ENCODE measurements at regions not wholly inside any gene's neighbourhood (a gene's known extent, or its start where the extent isn't known, plus 50 kb on each side); places are given as distances from the start of the nearest gene placed in this dataset.

DNA sequence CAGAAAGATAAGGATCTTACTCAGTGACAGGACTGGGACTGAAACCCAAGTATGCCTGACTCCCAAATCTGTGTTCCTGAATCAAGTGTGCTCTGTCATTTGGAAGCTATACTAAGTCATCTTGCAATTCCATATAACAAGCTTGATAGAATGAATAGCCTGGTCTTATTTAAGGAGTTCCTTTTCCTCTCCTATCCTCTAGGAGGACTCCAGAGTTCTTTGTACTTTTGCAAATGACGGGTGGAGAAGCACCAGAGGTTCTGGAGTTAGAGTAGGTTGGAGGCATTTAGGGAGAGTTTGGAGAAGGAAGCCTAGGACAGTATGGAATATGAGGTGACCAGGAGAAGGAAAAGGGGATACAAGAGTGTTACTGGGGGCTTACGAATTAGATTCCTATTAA, 92.9 kb upstream of the RCN1 start:
- no peak for DNase-seq

GRCh38 chr11:31996159-31996881, 94.6 kb upstream of the RCN1 start:
- DNase-seq, result no peak

DNA sequence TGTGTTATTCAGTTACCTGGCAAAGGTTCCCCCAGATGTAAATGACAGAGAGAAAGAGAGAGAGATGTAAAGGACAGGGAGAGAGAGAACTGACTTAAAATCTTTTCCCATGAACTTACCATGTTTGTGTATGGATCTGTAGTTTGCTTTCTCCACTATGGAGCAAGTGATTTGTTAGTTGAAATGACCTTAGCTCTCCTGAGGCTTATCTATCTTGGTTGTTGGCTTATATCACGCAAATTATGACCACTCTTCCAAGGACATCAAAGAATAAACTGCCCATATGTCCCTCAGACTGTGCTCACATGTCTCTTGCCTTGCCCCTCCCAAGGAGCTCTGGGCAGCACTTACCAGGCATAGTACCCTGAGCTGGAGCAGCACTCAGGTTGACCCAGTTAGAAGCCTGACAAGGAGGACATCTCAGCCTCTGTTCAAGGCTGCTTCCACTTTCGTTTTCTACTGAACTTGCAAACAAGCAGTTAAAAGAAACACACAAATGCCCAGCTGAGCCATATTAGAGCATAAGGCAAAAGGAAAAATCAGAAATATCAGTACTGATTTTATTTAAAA, 95.3 kb upstream of the RCN1 start:
- DNase-seq, result no peak

DNA sequence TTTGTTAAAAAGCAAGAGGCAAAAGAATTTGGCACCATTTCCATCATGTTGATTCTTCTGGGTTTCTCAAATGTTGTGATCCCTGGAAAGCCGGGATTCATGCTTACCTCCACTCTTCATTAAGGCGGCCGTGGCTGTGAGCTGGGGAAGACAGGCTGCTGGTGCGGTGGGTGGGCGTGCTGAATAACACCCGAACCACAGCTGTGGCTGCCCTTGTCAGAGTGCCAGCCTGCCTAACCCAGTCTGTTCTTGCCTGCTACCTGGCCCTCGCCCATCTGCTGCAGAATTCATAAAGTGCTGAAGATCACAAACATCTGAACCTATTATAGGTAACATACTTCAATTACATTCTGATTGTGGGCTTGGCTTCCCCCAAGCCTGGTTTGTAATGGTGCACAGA, 95.8 kb upstream of the RCN1 start:
- DNase-seq, result peak; percentile 22

GRCh38 chr11:31987118-31988005, 103.5 kb upstream of the RCN1 start:
- DNase-seq, result no peak

DNA sequence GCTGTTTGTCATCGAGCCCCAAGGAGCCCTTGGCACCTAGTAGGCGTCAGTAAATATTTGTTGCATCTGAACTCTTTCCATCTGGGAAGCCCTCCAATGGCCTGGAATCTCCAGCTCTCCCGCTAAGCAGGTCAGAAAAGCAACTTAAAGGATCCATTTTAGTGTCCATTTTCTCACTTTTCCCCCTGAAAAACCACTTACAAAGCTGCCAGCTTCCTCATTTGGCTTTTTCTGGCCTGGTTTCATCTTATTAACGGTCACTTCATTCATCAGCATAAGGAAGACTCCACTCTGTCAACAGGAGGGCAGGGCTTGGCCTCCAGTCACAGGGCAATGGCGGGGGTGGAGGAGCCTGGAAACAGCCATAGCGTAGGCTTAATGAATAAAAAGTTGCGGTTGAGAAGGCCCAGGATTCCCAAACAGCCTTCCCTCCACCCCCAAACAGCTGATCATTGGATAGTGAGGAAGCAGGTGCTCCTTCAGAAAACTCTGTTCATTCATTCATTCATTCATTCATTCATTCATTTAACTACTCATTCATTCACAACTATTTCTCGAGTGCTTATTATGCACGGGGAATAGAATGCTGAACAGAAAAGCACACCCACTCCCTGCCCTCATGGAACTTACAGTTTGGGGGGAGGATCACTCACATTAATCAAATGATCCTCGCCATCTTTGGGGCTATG, 104.5 kb upstream of the RCN1 start:
- DNase-seq, result no peak

GRCh38 chr11:31981457-31981856, 109.4 kb upstream of the RCN1 start:
- DNase-seq, result no peak

DNA sequence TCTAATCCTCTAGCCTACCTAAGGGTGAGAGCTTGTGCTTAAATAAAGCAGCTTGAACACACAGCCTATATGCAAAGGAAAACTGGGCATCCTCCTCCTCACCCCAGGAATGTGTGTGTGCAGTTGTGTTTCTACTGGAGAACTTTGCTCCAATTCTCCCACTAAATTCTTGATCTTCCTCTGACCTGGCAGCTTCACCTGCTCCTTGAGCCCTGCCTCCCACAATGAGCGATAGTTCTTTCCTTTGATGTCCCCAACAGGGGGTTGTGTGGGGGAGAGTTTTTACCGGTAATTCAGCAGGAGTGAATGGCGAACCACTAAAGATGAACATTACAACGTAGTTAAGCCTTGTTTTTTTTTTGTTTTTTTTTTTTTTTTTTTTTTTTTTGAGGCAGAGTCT, 113.5 kb upstream of the RCN1 start:
- DNase-seq, result no peak

DNA sequence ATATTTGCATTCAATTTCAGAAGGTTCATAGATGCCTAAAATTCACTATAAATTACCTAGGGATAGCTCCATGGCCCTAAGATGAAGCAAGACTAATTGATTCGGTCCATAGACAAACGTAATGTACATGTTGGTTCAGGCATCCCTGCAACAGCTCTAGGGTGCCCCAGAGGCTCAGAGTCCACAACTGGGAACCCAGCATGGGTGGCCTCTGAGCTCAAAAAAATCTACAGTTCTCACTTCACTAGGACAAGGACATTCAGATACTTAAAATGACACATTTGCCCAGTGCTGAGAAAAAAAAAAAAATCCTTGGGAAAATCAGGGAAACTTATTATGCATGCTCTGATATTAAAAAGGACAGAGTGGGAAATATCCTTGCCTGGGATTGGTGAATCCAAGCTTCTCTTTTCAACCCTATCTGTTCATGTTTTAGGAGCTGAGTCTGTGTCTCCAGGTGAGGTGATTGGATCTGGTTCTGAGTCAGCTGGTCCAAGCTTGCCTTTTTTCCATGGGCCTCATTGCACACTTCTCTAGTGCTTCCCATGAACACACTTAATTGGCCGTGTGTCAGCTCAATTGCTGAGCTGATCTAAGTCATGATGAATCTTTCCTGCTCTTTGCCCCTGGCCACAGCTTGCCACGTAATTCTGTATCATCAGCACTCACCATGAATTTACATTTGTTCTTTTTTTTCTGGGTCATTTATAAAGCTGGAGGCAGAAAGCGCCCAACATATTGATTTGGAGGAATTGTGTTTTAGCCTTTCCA, 116.3 kb upstream of the RCN1 start:
- DNase-seq, result no peak

DNA sequence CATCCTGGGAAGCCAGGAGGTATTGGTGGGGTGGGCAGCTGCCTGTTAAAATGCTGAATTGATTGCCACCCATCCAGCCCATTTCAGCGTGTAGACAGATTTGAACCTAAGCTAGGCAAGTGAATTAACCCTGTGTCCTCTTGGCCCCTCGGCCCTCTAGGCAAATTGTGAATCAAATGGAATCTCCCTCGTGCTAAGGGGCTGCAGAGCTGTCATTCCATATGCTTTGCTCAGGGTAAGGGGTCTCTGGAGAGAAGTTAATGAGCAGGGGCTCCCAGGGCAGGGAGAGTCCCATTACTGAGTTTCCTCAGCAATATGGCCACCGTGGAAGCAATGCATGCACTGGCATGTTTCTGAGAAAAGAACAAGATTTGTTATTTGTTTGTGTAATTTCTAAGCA, 117.7 kb upstream of the RCN1 start:
- no peak for DNase-seq

DNA sequence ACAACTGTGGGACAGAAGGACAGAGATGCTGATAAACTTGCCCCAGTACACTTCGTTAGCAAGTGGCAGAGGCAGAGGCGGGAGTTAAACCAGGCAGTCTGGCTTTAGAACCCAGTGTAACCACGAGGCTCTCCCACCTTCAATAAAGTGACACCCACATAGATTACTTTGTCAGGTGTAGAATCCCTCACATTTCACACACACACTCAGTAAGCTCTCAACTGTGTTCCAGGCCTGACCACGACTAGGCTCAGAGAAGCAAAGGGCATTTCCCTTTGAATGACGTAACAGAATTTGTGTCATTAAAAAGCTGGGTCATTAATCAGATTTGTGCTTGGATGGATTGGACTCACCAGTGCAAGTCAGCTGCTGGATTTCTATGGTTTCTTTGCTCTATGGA, 118.3 kb upstream of the RCN1 start:
- DNase-seq, result no peak

- no peak for DNase-seq
Observed at GRCh38 chr11:31969359-31969702, 121.5 kb upstream of the RCN1 start.

DNA sequence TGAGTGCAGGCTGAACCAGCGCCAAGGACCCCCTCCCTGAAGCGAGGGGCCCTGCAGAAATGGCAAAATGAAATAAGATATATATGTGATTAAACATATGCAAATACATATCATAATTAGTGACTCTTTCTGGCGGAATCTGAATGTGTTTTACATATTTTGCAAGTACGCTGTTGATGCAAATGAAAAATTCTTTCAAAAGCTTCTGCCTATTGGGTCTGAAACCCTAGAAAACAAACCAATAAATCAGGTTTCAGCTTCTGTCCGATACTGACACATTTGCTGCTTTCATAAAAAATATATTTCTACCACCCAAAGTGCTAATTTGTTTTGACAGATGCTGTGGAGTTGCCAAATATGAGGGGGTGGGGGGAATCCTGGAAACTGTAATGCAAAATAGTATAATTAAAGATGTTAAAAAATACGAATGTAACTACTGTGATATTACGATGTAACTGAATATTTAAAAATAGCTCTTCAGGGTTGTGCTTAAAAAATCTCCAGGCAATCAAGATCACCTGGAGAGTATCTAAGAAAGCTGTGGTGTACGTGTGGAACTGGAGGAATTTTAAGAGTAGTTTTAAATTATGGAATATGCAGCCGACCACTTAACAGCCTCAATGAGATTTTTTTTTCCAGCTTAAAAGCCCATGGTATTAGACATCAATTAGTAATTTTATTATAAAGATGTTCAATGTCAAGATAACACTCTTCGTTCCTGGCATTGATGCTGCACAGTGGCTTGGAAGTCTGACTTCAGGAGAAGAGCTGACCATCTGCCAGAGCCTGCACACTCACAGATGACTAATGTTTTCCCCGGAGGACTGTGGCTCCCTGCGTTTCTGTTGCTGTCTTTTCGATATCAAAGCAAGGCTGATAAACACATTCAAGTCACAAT, 122.2 kb upstream of the RCN1 start:
- DNase-seq, result no peak

DNA sequence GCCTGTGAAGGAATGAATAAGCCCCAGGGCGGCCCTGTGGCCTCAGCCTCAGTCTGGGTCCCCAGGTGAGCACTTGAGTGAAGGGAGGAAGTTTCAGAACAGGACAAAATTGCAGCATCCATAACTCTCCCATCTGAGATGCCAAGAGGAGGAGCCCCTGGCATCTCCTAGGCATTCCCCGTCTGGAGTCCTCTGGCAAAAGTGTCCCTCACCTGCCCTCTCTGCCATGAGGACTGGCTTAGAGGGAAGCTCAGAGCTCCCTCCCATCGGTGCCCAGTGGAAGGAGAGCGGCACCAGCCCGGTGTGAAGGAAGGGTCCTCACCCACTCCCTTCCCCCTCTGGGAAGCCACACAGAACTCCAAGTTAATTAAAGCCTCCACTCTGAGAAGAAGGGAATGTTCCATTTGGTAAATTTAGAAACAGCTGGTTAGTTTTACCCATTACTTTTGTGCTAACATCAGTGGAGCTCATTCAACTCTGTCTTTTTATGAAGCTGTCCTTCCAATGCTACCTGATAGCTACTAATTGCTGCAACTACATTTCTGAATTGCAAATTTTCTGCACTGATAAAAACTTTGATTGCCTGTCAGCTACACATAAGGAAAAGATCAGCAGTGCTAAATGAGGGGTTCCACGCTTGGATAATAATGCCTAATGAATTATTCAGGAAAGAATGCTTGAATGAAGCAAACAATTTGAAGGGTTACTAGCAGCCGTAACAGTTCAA, 123.3 kb upstream of the RCN1 start:
- no peak for DNase-seq

GRCh38 chr11:31966846-31967245, 124.0 kb upstream of the RCN1 start:
- no peak for DNase-seq

DNA sequence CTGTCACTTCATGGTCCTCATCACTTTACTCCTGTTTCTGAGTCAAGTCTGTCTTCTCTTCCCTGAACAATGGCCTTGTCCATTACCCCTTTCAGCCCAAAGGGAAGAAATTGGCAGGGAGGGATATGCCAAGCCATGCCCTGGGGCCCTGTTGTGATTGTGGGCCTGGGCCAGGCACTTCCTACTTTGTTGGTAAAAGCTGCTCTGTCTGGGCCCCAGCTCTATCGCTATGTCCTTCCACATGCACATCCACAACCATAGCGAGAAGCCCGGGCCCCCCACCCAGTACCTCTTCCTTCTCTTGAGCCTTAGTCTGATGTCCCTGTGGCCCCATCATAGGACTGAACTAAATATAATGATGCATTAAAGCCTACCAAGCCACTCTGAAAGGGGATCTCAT, 126.7 kb upstream of the RCN1 start:
- DNase-seq, result no peak

DNA sequence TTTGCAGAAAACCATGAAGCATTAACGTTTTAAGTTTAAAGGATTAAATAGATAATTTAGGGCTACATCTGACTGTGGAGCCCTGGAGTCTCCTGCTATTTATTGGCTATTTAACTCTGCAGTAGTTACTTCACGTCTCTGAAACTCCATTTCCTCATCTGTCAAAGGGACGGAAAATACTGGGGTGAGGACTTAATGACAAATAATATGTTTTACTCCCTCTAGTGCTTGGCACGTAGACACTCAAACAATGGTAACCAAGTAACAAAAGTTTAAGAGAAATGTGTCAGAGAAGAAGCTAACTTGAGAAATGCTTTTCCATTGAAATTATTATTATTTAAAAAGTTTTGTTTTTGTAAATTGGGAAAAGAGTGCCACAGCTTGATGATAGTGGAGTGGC, 130.7 kb upstream of the RCN1 start:
- DNase-seq, result no peak

DNA sequence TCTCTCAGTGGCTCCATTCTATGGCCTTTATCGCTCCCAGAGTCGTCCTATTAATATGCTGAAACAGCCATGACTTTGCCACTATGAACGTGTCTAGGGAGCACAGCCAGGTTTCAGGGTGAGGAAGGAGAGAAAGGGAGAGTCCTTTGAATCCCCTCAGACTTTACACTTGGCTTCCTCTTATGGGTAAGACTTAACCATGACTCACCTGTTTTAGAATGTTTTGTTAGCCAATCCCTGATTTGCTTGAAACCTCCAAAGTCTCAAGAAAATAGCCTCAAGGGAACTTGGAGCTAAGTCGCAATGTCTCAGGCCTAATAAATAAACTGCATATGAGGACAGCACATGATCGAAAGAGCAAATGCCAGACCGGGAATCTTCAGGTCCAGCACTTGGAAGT, 131.2 kb upstream of the RCN1 start:
- DNase-seq, result no peak

GRCh38 chr11:31958076-31958735, 132.7 kb upstream of the RCN1 start:
- no peak for DNase-seq

GRCh38 chr11:31957674-31958073, 133.2 kb upstream of the RCN1 start:
- no peak for DNase-seq

Measured in NCI-H1105 (cell line).